ENCODE measurements at regions not wholly inside any gene's neighbourhood (a gene's known extent, or its start where the extent isn't known, plus 50 kb on each side); places are given as distances from the start of the nearest gene placed in this dataset.

GRCh38 chr15:69860321-69860720 is 237.4 kb downstream of the TLE3 start:
- TF ChIP-seq CTCF (IDR thresholded peaks at IDR 0.05) (no peak), ZFX (IDR thresholded peaks at IDR 0.05; ENCODE audit: borderline replicate concordance) (no peak)

Data from 22Rv1 (cell line).